Thyroid gland (tissue), 4 donors: ENCODE measurements at regions not wholly inside any gene's neighbourhood (a gene's known extent, or its start where the extent isn't known, plus 50 kb on each side); places are given as distances from the start of the nearest gene placed in this dataset. TPM values are rescaled to one million over a fixed set of nuclear protein-coding genes. Genes with fewer than 3 reads are reported as not detected.

Source experiments
- DNase-seq, 2 donors: peaks; one replicate each; pipeline ENCODE4 v3.0.0-alpha.2; 2019
- H3K27ac ChIP-seq, 3 donors: fragments of 200-600 bp; sonication (generic); 1 replicate in 2 of 3; 2 replicates in 1 of 3; pipeline ENCODE4 v1.5.1; 2016 to 2019; ENCODE audit warnings: mild to moderate bottlenecking in 1 of 3, moderate library complexity in 1 of 3
- H3K27me3 ChIP-seq: fragments of 200-600 bp; sonication (generic); one replicate; pipeline ENCODE4 v1.5.1; 2019
- H3K36me3 ChIP-seq, 2 donors: fragments of 200-600 bp; sonication (generic); one replicate each; pipeline ENCODE4 v1.5.1; 2016 to 2019
- H3K4me1 ChIP-seq, 2 donors: fragments of 200-600 bp; sonication (generic); one replicate each; pipeline ENCODE4 v1.5.1; 2017 to 2019
- H3K4me3 ChIP-seq, 3 donors: fragments of 200-600 bp; sonication (generic); replicated peaks in 1 of 3; 1 replicate in 2 of 3; 2 replicates in 1 of 3; pipeline ENCODE4 v1.5.1; 2016; ENCODE audit warnings: mild to moderate bottlenecking in 1 of 3
- H3K9me3 ChIP-seq: fragments of 200-600 bp; sonication (generic); one replicate; pipeline ENCODE4 v1.5.1; 2017
- CTCF ChIP-seq, 6 experiments: fragments of 200-600 bp in 3 of 6; fragments of 450-650 bp in 3 of 6; sonication (generic) in 3 of 6; IDR thresholded peaks; one replicate each; pipeline ENCODE4 v1.5.1; 2016 to 2019; ENCODE audit warnings: antibody characterized with exemption in 6 of 6, mild to moderate bottlenecking in 2 of 6, inconsistent platforms in 1 of 6, moderate library complexity in 1 of 6
- POLR2A ChIP-seq, 2 donors: fragments of 450-650 bp; IDR thresholded peaks; one replicate each; pipeline ENCODE4 v1.6.1; 2017; ENCODE audit warnings: antibody characterized with exemption in 2 of 2, mild to moderate bottlenecking in 2 of 2, moderate library complexity in 1 of 2
- WGBS, 2 donors: methylation state at CpG; one replicate each; pipeline ENCODE4 v1.1.5; 2017; 5-methylcytosine and 5-hydroxymethylcytosine counted together
- intact Hi-C: fragments of 100-400 bp; cut with DNase I; formaldehyde crosslinking; loops from one replicate; pipeline ENCODE4 v1.15.1; 2023
- small RNA-seq: library from RNA; depleted of rRNA; stranded (forward); fragments of <200 nt; gene quantifications from one replicate; pipeline ENCODE3, GENCODE V24; 2016

- no peak for DNase-seq
- intact Hi-C loops: no loop called here
- H3K9me3 ChIP-seq: no peaks in the 10 kb centered on the region
- H3K4me3 ChIP-seq: no peak overlapping the region
- H3K27me3 ChIP-seq: no peaks in the 10 kb centered on the region
- WGBS, 2 donors: 73 to 77% methylated on average over 2 of the region's 2 CpGs
- no peaks in the 10 kb centered on the region for H3K36me3 ChIP-seq
- H3K4me1 ChIP-seq: no peaks in the 10 kb centered on the region
- TF ChIP-seq CTCF (IDR thresholded peaks at IDR 0.05) (no peak), POLR2A (IDR thresholded peaks at IDR 0.05) (no peak)
- H3K27ac ChIP-seq: no peak overlapping the region
These were observed 54.2 kb upstream of the ZSWIM2 start for GRCh38 chr2:186903216-186903615.

Small RNA genes in the stretch of these regions (small RNA-seq; reads per million reads assigned to genes)
- not detected for gene RN7SKP42
- gene RNU6-989P: not detected
